Activated CD4-positive, alpha-beta T cell treated with anti-CD3 and anti-CD28 coated beads, Interleukin-2, amount 10 ng/mL, durations not matched to agents 7 days and 5 days (primary cell): ENCODE measurements at regions not wholly inside any gene's neighbourhood (a gene's known extent, or its start where the extent isn't known, plus 50 kb on each side); places are given as distances from the start of the nearest gene placed in this dataset.
A peak's percentile ranks its signal among the peaks of the same experiment; 100 is the strongest.

Experiments
- CTCF ChIA-PET: fragments of 350-600 bp; sonication (Branson Sonifier 250); formaldehyde crosslinking; loops from one replicate; lab custom pipeline; 2021; ENCODE audit warnings: antibody characterized with exemption; lab: Charles Lee
- POLR2A ChIA-PET: fragments of 350-600 bp; sonication (Branson Sonifier 250); formaldehyde crosslinking; loops from one replicate; lab custom pipeline; 2021; ENCODE audit warnings: antibody characterized with exemption; lab: Charles Lee
- DNase-seq: peaks from one replicate; pipeline ENCODE4 v3.0.0-alpha.2; 2020
- H3K27ac Mint-ChIP-seq: one replicate; pipeline ENCODE4 v1.8.0; 2021; ENCODE audit warnings: mild to moderate bottlenecking, moderate library complexity, mixed read lengths
- H3K27me3 Mint-ChIP-seq: one replicate; pipeline ENCODE4 v1.8.0; 2021; ENCODE audit warnings: mixed read lengths
- H3K36me3 Mint-ChIP-seq: one replicate; pipeline ENCODE4 v1.8.0; 2021; ENCODE audit warnings: low read depth, mixed read lengths
- H3K4me1 Mint-ChIP-seq: one replicate; pipeline ENCODE4 v1.8.0; 2021; ENCODE audit warnings: mixed read lengths
- H3K4me3 Mint-ChIP-seq: one replicate; pipeline ENCODE4 v1.8.0; 2021; ENCODE audit warnings: mild to moderate bottlenecking, moderate library complexity, mixed read lengths
- H3K9me3 Mint-ChIP-seq: one replicate; pipeline ENCODE4 v1.8.0; 2021; ENCODE audit warnings: mixed read lengths

- Mint-ChIP-seq H3K4me3 (no peak overlapping the region), H3K27ac (no peak overlapping the region), H3K27me3 (peaks cover 4% of the 10 kb centered on the region), H3K4me1 (peaks cover 3% of the 10 kb centered on the region), H3K36me3 (no peaks in the 10 kb centered on the region), H3K9me3 (peaks cover 2% of the 10 kb centered on the region)
- DNase-seq, result no peak
- ChIA-PET CTCF (no interaction called here), POLR2A (no interaction called here)
Observed at GRCh38 chr4:81919223-81919622, 447.5 kb upstream of the RASGEF1B start.

GRCh38 chr4:81915430-81915829 is 443.7 kb upstream of the RASGEF1B start:
- peaks cover 2% of the 10 kb centered on the region for H3K9me3 Mint-ChIP-seq
- H3K4me3 Mint-ChIP-seq, result no peak overlapping the region
- POLR2A ChIA-PET, result no interaction called here
- no peak overlapping the region for H3K27ac Mint-ChIP-seq
- DNase-seq, result no peak
- CTCF ChIA-PET, result interaction anchor here (0.9 kb wide), 1 partner anchor 10 kb away, joined by 3 read pairs; no protein-coding TSS in a partner anchor
- peaks cover 4% of the 10 kb centered on the region for H3K27me3 Mint-ChIP-seq
- no peaks in the 10 kb centered on the region for H3K4me1 Mint-ChIP-seq
- H3K36me3 Mint-ChIP-seq, result no peaks in the 10 kb centered on the region

GRCh38 chr4:81914623-81915022 is 442.9 kb upstream of the RASGEF1B start:
- no peak for DNase-seq
- peaks cover 2% of the 10 kb centered on the region for H3K9me3 Mint-ChIP-seq
- H3K4me3 Mint-ChIP-seq, result no peak overlapping the region
- POLR2A ChIA-PET, result no interaction called here
- H3K4me1 Mint-ChIP-seq, result no peaks in the 10 kb centered on the region
- H3K27ac Mint-ChIP-seq, result no peak overlapping the region
- CTCF ChIA-PET, result interaction anchor here (1.7 kb wide), 1 partner anchor 120 kb away, joined by 3 read pairs; no protein-coding TSS in a partner anchor
- no peaks in the 10 kb centered on the region for H3K36me3 Mint-ChIP-seq
- peaks cover 4% of the 10 kb centered on the region for H3K27me3 Mint-ChIP-seq

GRCh38 chr4:81913427-81913879 is 441.7 kb upstream of the RASGEF1B start:
- Mint-ChIP-seq H3K4me1 (no peaks in the 10 kb centered on the region), H3K4me3 (no peak overlapping the region), H3K27me3 (peaks cover 4% of the 10 kb centered on the region), H3K9me3 (peaks cover 2% of the 10 kb centered on the region), H3K36me3 (no peaks in the 10 kb centered on the region), H3K27ac (no peak overlapping the region)
- POLR2A ChIA-PET, result no interaction called here
- DNase-seq, result peak; percentile 68
- CTCF ChIA-PET, result interaction anchor here (0.6 to 1.7 kb wide), 7 partner anchors 10 to 355 kb away, joined by 3 to 4 read pairs (median 3); no protein-coding TSS in a partner anchor

- H3K9me3 Mint-ChIP-seq, result no peaks in the 10 kb centered on the region
- H3K4me3 Mint-ChIP-seq, result no peak overlapping the region
- no peaks in the 10 kb centered on the region for H3K36me3 Mint-ChIP-seq
- DNase-seq, result no peak
- POLR2A ChIA-PET, result no interaction called here
- CTCF ChIA-PET, result interaction anchor here (0.9 to 1.3 kb wide), 5 partner anchors 10 to 373 kb away, joined by 3 to 4 read pairs (median 3); no protein-coding TSS in a partner anchor
- peaks cover 4% of the 10 kb centered on the region for H3K27me3 Mint-ChIP-seq
- H3K27ac Mint-ChIP-seq, result no peak overlapping the region
- no peaks in the 10 kb centered on the region for H3K4me1 Mint-ChIP-seq
Observed at GRCh38 chr4:81912376-81913030, 440.8 kb upstream of the RASGEF1B start.

- POLR2A ChIA-PET, result no interaction called here
- no peak overlapping the region for H3K27ac Mint-ChIP-seq
- no peak overlapping the region for H3K4me3 Mint-ChIP-seq
- H3K9me3 Mint-ChIP-seq, result peaks cover 2% of the 10 kb centered on the region
- no peaks in the 10 kb centered on the region for H3K27me3 Mint-ChIP-seq
- CTCF ChIA-PET, result no interaction called here
- peaks cover 7% of the 10 kb centered on the region for H3K4me1 Mint-ChIP-seq
- no peaks in the 10 kb centered on the region for H3K36me3 Mint-ChIP-seq
- DNase-seq, result no peak
Observed at GRCh38 chr4:81906905-81907304, 435.2 kb upstream of the RASGEF1B start.

GRCh38 chr4:81905971-81906370 is 434.3 kb upstream of the RASGEF1B start:
- Mint-ChIP-seq H3K27me3 (peaks cover 2% of the 10 kb centered on the region), H3K27ac (no peak overlapping the region), H3K4me1 (peaks cover 7% of the 10 kb centered on the region), H3K4me3 (no peak overlapping the region), H3K9me3 (peaks cover 2% of the 10 kb centered on the region), H3K36me3 (no peaks in the 10 kb centered on the region)
- DNase-seq, result no peak
- ChIA-PET POLR2A (no interaction called here), CTCF (no interaction called here)

GRCh38 chr4:81904121-81904520 is 432.4 kb upstream of the RASGEF1B start:
- DNase-seq, result no peak
- H3K27me3 Mint-ChIP-seq, result peaks cover 2% of the 10 kb centered on the region
- no peak overlapping the region for H3K4me3 Mint-ChIP-seq
- CTCF ChIA-PET, result interaction anchor here (1.3 kb wide), 1 partner anchor 23 kb away, joined by 3 read pairs; no protein-coding TSS in a partner anchor
- peaks cover 2% of the 10 kb centered on the region for H3K9me3 Mint-ChIP-seq
- POLR2A ChIA-PET, result no interaction called here
- no peak overlapping the region for H3K27ac Mint-ChIP-seq
- H3K4me1 Mint-ChIP-seq, result peaks cover 9% of the 10 kb centered on the region
- no peaks in the 10 kb centered on the region for H3K36me3 Mint-ChIP-seq

- POLR2A ChIA-PET, result no interaction called here
- Mint-ChIP-seq H3K27ac (no peak overlapping the region), H3K9me3 (peaks cover 2% of the 10 kb centered on the region), H3K27me3 (peaks cover 2% of the 10 kb centered on the region), H3K4me1 (peaks cover 15% of the 10 kb centered on the region), H3K4me3 (no peak overlapping the region), H3K36me3 (no peaks in the 10 kb centered on the region)
- no peak for DNase-seq
- CTCF ChIA-PET, result interaction anchor here (1.3 kb wide), 2 partner anchors 10 to 22 kb away, joined by 3 to 4 read pairs; no protein-coding TSS in a partner anchor
Observed at GRCh38 chr4:81903212-81903611, 431.5 kb upstream of the RASGEF1B start.

GRCh38 chr4:81898862-81899504 is 427.3 kb upstream of the RASGEF1B start:
- POLR2A ChIA-PET, result no interaction called here
- Mint-ChIP-seq H3K27ac (peak overlapping the region; percentile 51), H3K4me1 (peaks cover 8% of the 10 kb centered on the region), H3K4me3 (no peak overlapping the region), H3K9me3 (peaks cover 2% of the 10 kb centered on the region), H3K27me3 (peaks cover 2% of the 10 kb centered on the region), H3K36me3 (no peaks in the 10 kb centered on the region)
- DNase-seq, result no peak
- CTCF ChIA-PET, result no interaction called here

- H3K4me3 Mint-ChIP-seq, result no peak overlapping the region
- ChIA-PET POLR2A (no interaction called here), CTCF (no interaction called here)
- DNase-seq, result no peak
- no peak overlapping the region for H3K27ac Mint-ChIP-seq
- H3K9me3 Mint-ChIP-seq, result no peaks in the 10 kb centered on the region
- peaks cover 8% of the 10 kb centered on the region for H3K4me1 Mint-ChIP-seq
- no peaks in the 10 kb centered on the region for H3K36me3 Mint-ChIP-seq
- peaks cover 2% of the 10 kb centered on the region for H3K27me3 Mint-ChIP-seq
Observed at GRCh38 chr4:81896936-81897335, 425.2 kb upstream of the RASGEF1B start.

- Mint-ChIP-seq H3K27me3 (peaks cover 3% of the 10 kb centered on the region), H3K27ac (no peak overlapping the region), H3K36me3 (no peaks in the 10 kb centered on the region), H3K4me3 (no peak overlapping the region), H3K9me3 (peaks cover 3% of the 10 kb centered on the region), H3K4me1 (no peaks in the 10 kb centered on the region)
- ChIA-PET CTCF (no interaction called here), POLR2A (no interaction called here)
- no peak for DNase-seq
Observed at GRCh38 chr4:81891005-81891996, 419.6 kb upstream of the RASGEF1B start.
